Mesendoderm (in vitro differentiated cells): ENCODE measurements at regions not wholly inside any gene's neighbourhood (a gene's known extent, or its start where the extent isn't known, plus 50 kb on each side); places are given as distances from the start of the nearest gene placed in this dataset.
"Not testable (repeated sequence)": the region's sequence is repeated elsewhere in the genome, so short reads cannot be mapped to it uniquely, and the experiment has no call there.

ENCODE experiments used
- DNase-seq: peaks from one replicate; pipeline ENCODE4 v3.0.0; 2013
- H2AK5ac ChIP-seq: 2 replicates; pipeline ENCODE4 v1.6.1; 2013; ENCODE audit warnings: low read length, inconsistent platforms
- H2BK120ac ChIP-seq: 2 replicates; pipeline ENCODE4 v1.6.1; 2013; ENCODE audit warnings: low read depth, mild to moderate bottlenecking, low read length, moderate library complexity, mixed read lengths
- H2BK15ac ChIP-seq: replicated peaks from 2 replicates; pipeline ENCODE4 v1.6.1; 2013; ENCODE audit warnings: low read depth, mild to moderate bottlenecking, moderate library complexity
- H2BK5ac ChIP-seq: 2 replicates; pipeline ENCODE4 v1.6.1; 2013; ENCODE audit warnings: low read length, inconsistent platforms
- H3K18ac ChIP-seq: 2 replicates; pipeline ENCODE4 v1.6.1; 2013; ENCODE audit warnings: mild to moderate bottlenecking, low read length, mixed read lengths
- H3K23ac ChIP-seq: one replicate; pipeline ENCODE4 v1.6.1; 2013; ENCODE audit warnings: low read length
- H3K27ac ChIP-seq: 2 replicates; pipeline ENCODE4 v1.5.1; 2013; ENCODE audit warnings: low read depth, mild to moderate bottlenecking, inconsistent platforms, low read length, moderate library complexity
- H3K27me3 ChIP-seq: 2 replicates; pipeline ENCODE4 v1.6.1; 2013; ENCODE audit warnings: low read length, control low read depth, mild to moderate bottlenecking, inconsistent platforms; ENCODE audit not compliant: insufficient read depth, poor library complexity
- H3K36me3 ChIP-seq: 2 replicates; pipeline ENCODE4 v1.6.1; 2013; ENCODE audit warnings: low read length, inconsistent platforms; ENCODE audit not compliant: control insufficient read depth, insufficient read depth
- H3K4ac ChIP-seq: one replicate; pipeline ENCODE4 v1.6.1; 2013; ENCODE audit warnings: low read depth, mild to moderate bottlenecking, low read length, moderate library complexity
- H3K4me1 ChIP-seq: 2 replicates; pipeline ENCODE4 v1.6.1; 2013; ENCODE audit warnings: low read depth, low read length, inconsistent platforms; ENCODE audit not compliant: control insufficient read depth
- H3K4me2 ChIP-seq: 2 replicates; pipeline ENCODE4 v1.6.1; 2013; ENCODE audit warnings: low read length
- H3K4me3 ChIP-seq: 2 replicates; pipeline ENCODE4 v1.5.1; 2013; ENCODE audit warnings: mild to moderate bottlenecking, low read length
- H3K56ac ChIP-seq: one replicate; pipeline ENCODE4 v1.6.1; 2013; ENCODE audit warnings: low read length
- H3K79me1 ChIP-seq: 2 replicates; pipeline ENCODE4 v1.6.1; 2013; ENCODE audit warnings: low read length, inconsistent platforms
- H3K79me2 ChIP-seq: 2 replicates; pipeline ENCODE4 v1.6.1; 2013; ENCODE audit warnings: mild to moderate bottlenecking, low read length; ENCODE audit not compliant: control insufficient read depth, insufficient read depth
- H3K9ac ChIP-seq: 2 replicates; pipeline ENCODE4 v1.6.1; 2013; ENCODE audit warnings: low read length, inconsistent platforms
- H4K5ac ChIP-seq: one replicate; pipeline ENCODE4 v1.6.1; 2013; ENCODE audit warnings: low read length
- H4K8ac ChIP-seq: one replicate; pipeline ENCODE4 v1.6.1; 2013; ENCODE audit warnings: low read depth, mild to moderate bottlenecking, control low read depth, low read length, moderate library complexity
- WGBS: extraction: QIAGEN DNeasy Blood & Tissue Kit; methylation state at CpG from one replicate; pipeline ENCODE4 v1.1.7; 2013; ENCODE audit warnings: low lambda C conversion rate, missing lambda C conversion rate; ENCODE audit not compliant: insufficient coverage; ENCODE audit errors: extremely low coverage; 5-methylcytosine and 5-hydroxymethylcytosine counted together

DNA sequence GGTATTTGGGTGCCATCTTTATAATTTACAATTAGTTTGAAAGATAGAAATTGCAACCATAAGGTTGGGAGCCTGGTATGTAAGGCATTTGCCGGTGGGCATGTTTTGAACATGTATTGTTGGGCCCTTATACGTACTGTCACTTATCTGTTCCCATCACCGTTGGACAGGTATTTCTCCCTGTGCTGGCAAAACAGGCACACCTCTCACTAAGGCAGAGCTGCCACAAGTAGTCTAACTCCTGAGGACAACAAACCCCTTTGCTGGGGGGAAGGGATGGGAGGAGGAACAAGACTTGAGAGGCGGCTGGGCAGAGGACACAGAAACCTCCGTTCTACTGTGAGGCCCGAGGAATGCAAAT, 52.0 kb upstream of the NEK3 start:
- H3K9ac ChIP-seq, H3K56ac ChIP-seq, H3K79me1 ChIP-seq, H3K79me2 ChIP-seq, H3K4me3 ChIP-seq, H3K4me2 ChIP-seq, H3K18ac ChIP-seq, H4K5ac ChIP-seq, H3K27me3 ChIP-seq, H3K4me1 ChIP-seq, H2BK120ac ChIP-seq, H3K36me3 ChIP-seq, DNase-seq, H2BK15ac ChIP-seq, H3K4ac ChIP-seq, H2AK5ac ChIP-seq, H3K27ac ChIP-seq, H4K8ac ChIP-seq, H2BK5ac ChIP-seq, H3K23ac ChIP-seq: not testable (repeated sequence)
- no CpG with 5 or more reads among the region's 6 CpGs for WGBS

DNA sequence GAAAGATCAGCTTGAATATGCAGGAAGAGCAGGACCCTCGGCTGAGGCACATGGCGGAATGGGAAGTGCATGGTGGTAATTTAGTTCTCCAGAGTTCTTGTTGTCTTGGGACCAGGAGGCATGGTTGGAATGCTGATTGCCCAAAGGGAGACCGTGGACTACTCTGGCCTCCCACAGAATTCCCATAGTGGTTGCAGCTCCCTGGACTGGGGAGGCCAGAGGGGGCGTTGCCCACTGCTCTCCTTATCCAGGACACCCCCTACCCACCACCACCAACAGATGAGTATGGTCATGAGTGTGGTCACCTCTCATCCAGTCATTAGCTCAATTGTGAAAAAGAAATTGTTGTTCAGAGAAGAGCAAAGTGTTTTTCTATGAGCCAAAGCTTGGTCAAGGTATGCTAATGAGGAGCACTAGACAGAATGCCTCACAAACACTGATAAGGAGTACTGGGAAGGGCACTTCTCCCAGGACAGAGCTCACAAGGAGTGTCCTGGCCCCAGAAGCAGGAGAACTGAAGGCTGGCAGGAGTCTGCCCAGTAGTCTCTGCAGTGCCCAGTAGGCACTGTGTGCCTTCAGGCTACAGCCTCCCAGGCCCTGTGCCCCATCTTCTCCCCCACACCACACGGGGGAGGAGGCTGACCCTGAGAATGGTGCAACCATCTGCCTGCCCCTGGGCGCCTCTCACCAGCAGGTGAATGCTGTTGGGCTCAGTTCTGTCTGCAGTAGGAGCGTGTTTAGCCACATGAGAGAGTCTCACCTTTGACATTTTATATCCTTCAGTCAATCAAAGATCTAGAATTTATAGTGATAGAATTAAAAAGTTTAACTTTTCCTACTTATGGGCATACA, 51.4 kb upstream of the NEK3 start:
- H2BK15ac ChIP-seq, H2BK120ac ChIP-seq, H3K56ac ChIP-seq, H3K36me3 ChIP-seq, H3K23ac ChIP-seq, H3K4ac ChIP-seq, H4K5ac ChIP-seq, H3K18ac ChIP-seq, H3K27ac ChIP-seq, H3K79me1 ChIP-seq, H3K9ac ChIP-seq, H4K8ac ChIP-seq, H3K79me2 ChIP-seq, DNase-seq, H3K4me1 ChIP-seq, H3K4me3 ChIP-seq, H2BK5ac ChIP-seq, H3K27me3 ChIP-seq, H2AK5ac ChIP-seq, H3K4me2 ChIP-seq: not testable (repeated sequence)
- no CpG with 5 or more reads among the region's 7 CpGs for WGBS
